Activated T-helper 9 cell treated with anti-CD3 and anti-CD28 coated beads, Interleukin-2, amount 50 U/mL, for 16 hours (primary cell): ENCODE measurements at regions not wholly inside any gene's neighbourhood (a gene's known extent, or its start where the extent isn't known, plus 50 kb on each side); places are given as distances from the start of the nearest gene placed in this dataset.

Experiments used
- DNase-seq: peaks from one replicate; pipeline ENCODE4 v3.0.0-alpha.2; 2020; ENCODE audit warnings: low read depth

DNA sequence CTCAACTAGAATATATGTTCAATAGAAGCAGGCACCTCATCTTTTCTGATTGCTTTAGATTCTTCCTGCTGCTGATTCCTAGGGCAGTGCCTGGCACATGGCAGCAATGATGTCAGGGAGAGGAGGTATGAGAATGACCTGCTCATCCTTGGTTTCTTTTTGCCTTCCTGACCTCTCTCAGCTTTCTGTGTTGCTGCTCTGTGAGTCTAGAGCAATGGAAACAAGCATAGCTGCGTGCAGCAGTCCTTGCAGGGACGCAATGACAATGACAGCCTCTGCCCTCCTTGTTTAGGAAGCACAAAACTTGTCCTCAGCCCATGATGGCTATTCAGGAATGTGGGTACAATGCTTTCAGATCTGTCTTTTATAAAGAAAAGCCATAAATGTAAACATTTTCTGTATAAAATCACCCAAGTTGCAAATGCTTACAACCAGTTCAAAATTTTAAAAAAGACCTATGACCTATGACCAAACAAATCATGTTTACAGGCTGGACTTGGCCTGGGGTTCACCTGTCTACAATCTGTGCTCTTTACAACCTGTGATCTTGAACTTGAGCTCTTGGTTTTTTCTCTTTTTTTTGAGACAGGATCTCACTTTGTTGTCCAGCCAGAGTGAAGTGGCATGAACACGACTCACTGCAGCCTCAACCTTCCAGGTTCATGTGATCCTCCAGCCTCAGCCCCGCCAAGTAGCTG, 549.4 kb upstream of the ATP2B1 start:
- DNase-seq: no peak

GRCh38 chr12:90254796-90255195, 546.2 kb upstream of the ATP2B1 start:
- no peak for DNase-seq

DNA sequence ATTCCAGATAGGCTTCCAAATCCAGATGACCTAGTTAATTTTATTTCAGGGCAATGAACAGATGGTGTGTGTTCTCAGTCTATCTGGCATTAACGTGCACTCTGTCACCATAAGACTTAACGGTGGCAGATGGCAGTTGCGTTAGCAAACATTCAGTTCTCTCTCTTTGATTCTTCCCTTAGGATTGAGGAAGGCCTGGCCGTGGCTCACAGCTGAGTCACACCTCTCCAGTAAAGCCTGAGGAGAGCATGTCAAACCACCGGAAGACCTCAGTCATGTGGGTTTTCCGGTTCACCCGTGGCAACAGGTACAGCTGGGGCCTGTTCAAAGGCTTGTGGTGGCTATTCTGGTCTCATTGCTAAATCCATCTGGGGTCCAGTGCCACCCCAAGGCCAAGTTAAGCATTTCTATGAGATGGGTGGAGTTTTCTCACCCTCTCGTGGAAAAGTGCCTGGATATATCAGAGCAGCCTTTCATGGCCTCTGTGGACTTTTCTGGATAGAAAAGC, 545.1 kb upstream of the ATP2B1 start:
- DNase-seq: peak; percentile 7

DNA sequence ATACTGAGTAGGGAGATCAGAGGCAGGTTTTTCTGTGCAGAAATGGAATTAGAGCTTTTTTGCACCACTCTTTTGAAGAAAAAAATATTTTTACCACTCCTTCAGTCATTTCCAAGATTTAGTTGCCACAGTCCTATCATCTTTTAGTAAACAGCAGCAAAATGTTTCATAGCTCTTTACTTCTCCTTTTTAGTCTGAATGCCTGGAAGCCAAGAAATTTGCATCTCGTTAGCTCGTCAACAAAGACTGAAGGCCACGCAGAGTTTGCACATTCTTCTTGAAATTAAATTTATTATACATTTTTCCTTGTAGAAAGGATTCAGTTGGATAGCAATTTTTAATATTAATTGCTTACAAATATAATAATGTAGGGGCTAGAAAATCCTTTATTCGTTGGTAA, 544.5 kb upstream of the ATP2B1 start:
- DNase-seq: no peak

GRCh38 chr12:90250766-90251165, 542.1 kb upstream of the ATP2B1 start:
- DNase-seq: no peak

DNA sequence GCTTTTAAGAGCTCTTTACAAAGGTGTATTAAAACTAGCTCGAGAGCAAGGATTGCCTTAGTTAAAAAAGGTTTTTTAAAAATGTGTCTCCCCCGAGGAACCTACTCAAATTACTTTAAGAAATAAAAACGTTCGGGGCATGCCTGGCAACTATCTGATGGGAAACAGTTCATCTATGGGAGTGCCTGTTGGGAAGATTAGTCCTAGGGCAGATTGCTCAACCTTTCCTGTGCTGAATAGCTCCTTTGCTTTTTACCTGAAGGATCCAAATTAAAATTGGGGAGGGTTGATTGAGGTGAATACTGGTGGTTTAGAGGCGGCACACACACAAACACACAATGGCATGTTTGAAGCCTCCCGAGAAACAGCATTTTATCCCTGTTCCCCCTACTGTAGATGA, 541.4 kb upstream of the ATP2B1 start:
- no peak for DNase-seq

DNA sequence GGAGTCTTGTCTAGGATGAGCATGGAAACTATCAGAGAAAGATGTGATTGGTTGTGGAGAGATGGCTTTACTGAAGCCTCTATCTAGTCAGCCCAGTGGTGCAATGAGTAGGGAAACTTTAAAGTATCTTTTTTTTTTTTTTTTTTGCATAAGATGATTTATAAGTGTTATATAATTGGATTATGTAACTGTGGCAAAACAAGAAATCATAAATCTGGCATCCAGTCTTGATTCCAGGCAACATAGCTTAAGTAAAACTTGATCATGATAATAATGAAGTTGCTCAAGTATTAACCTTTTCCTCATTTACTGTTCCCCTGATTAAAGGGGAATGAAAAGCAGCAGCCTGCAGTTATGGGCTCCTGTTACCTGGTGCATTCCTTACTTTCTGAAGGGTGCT, 538.0 kb upstream of the ATP2B1 start:
- no peak for DNase-seq

DNA sequence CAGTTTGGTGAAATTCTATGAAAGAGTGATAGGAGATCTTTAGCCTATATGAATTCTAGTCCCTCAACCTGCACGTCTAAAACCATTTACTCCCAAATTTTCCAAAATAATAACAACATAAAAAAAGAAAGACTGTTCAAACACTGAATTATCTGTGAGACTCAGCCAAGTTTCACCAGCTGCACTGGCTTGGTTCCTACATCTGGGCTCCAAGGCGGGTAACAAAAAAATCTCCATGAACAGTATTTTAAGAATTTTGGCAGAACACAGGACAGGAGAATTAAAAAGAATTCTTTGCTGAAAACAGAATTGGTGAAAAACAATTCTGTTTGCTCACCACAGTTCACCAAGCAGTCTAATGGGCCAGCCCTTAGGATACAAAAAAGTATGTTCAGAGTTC, 536.8 kb upstream of the ATP2B1 start:
- DNase-seq: no peak

- no peak for DNase-seq
These were observed 535.6 kb upstream of the ATP2B1 start for GRCh38 chr12:90244232-90244631.

- no peak for DNase-seq
These were observed 534.6 kb upstream of the ATP2B1 start for GRCh38 chr12:90243211-90243610.

DNA sequence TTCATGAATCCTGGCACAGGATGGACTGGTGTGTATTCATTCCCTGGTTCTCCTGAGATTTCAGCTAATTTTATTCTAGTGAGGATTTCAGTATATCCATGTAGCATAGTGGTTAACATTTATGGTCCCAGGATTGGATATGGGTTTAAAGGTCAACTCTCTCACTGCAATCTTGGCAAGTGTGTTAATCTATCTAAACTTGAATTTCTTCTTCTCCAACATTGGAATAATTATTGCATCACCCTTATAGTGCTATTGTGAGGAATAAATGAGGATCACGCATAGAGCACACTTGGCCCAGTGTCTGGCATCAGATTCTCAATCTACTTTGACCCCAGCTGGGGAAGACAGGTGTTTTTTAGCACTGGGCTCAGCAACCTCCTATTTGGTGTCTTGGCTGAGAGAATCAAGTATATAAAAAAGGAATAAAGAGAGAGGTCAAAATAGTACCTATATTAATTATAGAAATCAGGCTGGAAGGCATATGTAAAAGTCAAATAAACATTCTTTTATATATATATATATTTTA, 531.2 kb upstream of the ATP2B1 start:
- no peak for DNase-seq

- no peak for DNase-seq
These were observed 530.1 kb upstream of the ATP2B1 start for GRCh38 chr12:90238663-90239271.

DNA sequence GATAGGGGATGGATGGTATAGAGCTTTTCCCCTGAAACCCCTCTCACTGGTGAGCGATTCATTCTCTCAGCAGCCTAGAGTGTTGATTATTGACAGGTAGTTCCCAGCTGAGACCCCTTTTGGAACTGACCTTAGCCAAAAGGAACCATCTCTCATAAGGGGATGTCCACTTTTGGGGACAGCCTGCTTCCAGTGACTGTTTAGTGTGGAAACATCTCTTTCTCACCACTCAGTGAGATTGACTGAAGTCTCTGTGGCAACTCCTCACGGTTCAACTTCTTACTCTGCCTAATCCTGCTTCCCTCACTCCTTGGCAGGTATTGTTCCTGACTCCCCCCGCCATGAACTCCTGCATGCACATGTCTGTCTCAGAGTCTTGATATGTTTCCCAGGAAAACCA, 529.2 kb upstream of the ATP2B1 start:
- DNase-seq: no peak

- DNase-seq: no peak
These were observed 527.0 kb upstream of the ATP2B1 start for GRCh38 chr12:90235642-90236041.

DNA sequence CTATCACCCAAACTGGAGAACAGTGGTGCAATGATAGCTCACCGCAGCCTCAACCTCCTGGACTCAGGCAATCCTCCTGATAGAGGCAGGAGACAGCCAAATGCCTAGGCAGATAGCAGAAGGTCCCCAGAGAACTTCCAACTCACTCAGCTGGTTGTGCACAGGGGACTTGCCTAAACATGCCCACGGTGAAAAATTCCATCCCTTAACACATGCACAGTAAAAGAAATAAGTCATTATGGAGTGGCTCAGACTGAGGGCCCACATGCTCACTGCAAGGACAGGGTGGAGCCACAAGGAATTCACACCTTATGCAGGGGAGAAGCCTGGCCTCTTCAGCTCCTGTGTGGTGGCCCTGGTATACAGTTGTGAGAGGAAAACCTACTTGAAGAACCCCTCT, 525.8 kb upstream of the ATP2B1 start:
- DNase-seq: no peak

GRCh38 chr12:90233168-90234100, 524.8 kb upstream of the ATP2B1 start:
- DNase-seq: no peak

GRCh38 chr12:90229407-90230170, 521.0 kb upstream of the ATP2B1 start:
- DNase-seq: no peak

DNA sequence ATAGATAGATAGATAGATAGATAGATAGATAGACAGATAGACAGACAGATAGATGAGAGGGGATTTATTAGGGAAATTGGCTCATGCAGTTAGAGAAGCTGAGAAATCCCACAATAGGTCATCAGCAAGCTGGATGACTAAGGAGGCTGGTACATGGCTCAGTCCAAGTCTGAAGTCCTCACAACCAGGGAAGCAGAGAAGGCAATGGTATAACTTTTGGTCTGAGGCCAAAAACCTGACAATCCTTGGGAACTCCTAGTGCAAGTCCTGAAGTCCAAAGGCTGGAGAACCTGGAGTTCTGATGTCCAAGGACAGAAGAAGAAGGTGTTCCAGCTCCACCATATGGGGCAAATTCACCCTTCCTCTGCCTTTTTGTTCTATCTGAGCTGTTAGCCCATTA, 517.6 kb upstream of the ATP2B1 start:
- no peak for DNase-seq

DNA sequence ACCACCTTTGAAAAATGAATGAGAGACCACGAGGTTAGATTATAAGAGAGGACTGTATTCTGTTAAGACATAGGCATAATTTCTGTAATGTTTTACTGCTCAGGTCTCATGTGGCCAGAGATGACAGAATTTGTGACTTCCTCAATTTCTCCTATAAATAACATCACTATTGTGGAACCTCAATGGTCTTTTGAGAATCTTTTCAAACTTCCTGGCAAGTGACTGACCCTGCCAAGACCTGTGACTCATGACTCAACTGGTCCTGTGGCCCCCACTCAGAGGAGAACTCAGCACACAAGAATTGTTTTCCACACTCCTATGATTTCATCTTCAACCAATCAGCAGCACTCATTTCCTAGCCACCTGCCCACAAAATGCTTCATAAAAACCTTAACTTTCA, 508.2 kb upstream of the ATP2B1 start:
- DNase-seq: no peak

DNA sequence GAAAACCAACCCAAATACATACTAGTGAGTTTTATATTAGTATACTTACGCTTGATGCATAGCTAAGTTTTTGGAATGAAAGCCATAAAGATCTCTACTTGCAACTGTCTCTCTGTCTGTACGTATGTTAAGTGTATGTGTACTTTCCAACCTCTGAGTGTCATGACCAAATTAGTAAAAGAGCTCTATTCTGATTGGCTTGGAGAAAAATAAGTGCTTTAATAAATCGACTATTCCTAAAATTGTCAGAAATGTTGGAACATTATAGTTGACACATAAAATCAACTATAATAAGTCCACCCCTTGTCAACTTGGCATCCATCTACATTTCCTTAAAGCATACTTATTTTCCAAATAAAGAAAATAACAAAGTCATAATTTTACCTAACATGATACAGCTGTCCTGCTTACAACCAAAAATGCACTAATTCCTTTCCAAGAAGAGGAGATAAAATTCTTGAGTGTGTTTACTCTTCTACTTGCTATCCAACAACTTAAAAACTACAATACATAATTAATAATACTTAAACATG, 507.4 kb upstream of the ATP2B1 start:
- no peak for DNase-seq

DNA sequence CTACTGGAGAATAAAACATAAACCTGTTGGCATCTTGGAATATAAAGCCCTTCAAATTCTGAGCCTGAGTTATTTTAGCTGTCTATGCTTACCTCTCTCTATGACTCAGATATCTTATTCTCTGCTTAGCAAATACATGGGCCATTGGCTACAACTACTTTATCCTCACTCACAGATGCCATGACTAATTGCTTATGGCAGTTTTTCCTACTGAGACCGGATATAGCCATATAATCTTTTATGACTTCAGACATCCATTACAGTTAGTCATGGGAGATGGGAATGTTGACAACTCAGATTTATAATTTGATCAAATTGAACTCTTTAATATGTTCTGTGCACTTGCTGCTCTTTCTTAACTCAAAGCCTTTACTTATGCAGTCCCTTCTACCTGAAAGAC, 502.4 kb upstream of the ATP2B1 start:
- DNase-seq: no peak

DNA sequence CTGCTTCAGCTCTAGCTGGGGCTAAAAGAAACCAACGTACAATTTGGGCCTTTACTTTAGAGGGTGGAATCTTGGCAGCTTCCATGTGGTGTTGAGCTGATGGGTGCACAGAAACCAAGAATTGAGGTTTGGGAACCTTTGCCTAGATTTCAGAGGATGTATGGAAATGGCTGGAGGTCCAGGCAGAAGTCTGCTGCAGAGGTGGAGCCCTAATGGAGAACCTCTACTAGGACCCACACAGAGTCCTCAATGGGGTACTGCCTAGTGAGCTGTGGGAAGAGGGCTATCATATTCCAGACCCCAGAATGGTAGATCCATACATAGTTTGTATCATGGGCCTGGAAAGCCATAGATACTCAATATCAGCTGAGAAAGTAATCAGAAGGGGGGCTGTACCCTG, 500.4 kb upstream of the ATP2B1 start:
- no peak for DNase-seq
